ENCODE measurements at regions not wholly inside any gene's neighbourhood (a gene's known extent, or its start where the extent isn't known, plus 50 kb on each side); places are given as distances from the start of the nearest gene placed in this dataset.

- TF ChIP-seq EZH2 (IDR thresholded peaks at IDR 0.05; ENCODE audit: insufficient read depth, poor library complexity, severe bottlenecking) (no peak), EZH2phosphoT487 (IDR thresholded peaks at IDR 0.05; ENCODE audit: insufficient read depth, low read depth) (no peak)
- peak overlapping the region; percentile 4 for H3K4me2 ChIP-seq (ENCODE audit: unreplicated experiment)
- H3K9ac ChIP-seq: peak overlapping the region; percentile 43; the same call in 1 of the 2 replicates
- peak; percentile 63 for DNase-seq
- no peaks in the 10 kb centered on the region for H4K20me1 ChIP-seq (ENCODE audit: insufficient read depth)
- H3K36me3 ChIP-seq (ENCODE audit: low read depth): 0 out of 2 replicates have a peak, but pooled peaks cover 2% of the 10 kb centered on the region
- no peaks in the 10 kb centered on the region for H3K9me3 ChIP-seq (ENCODE audit: low read depth)
- peaks cover 33% of the 10 kb centered on the region for H3F3A ChIP-seq (ENCODE audit: insufficient read depth)
- H3K27me3 ChIP-seq (replicated peaks; ENCODE audit: insufficient read depth): no peaks in the 10 kb centered on the region
- WGBS, 2 experiments (ENCODE audit: low coverage in 1 of 2, low lambda C conversion rate in 2 of 2, missing lambda C conversion rate in 2 of 2): 9 to 14% methylated on average over 5 of the region's 5 CpGs
- H3K79me2 ChIP-seq (ENCODE audit: insufficient read depth): no peaks in the 10 kb centered on the region
- H2AFZ ChIP-seq: 0 out of 2 replicates have a peak overlapping the region, but pooled peaks have one; percentile 0
- H3K4me1 ChIP-seq (ENCODE audit: insufficient read depth): peaks cover 31% of the 10 kb centered on the region
- peak overlapping the region; percentile 7 for H3K27ac ChIP-seq
- in situ Hi-C loops (cut with MboI): no loop called here
- no peaks in the 10 kb centered on the region for H3K9me2 ChIP-seq (ENCODE audit: insufficient read depth)
- no peak overlapping the region for H3K4me3 ChIP-seq
Observed at GRCh38 chr2:216279031-216279430, 93.3 kb downstream of the MARCHF4 start.

GRCh38 chr2:216275890-216276289 lies 96.4 kb downstream of the MARCHF4 start:
- peaks cover 32% of the 10 kb centered on the region for H3K4me1 ChIP-seq (ENCODE audit: insufficient read depth)

GRCh38 chr2:216274194-216274840 lies 98.0 kb downstream of the MARCHF4 start:
- peak; percentile 80 for DNase-seq
- H3K9me2 ChIP-seq (ENCODE audit: insufficient read depth): 0 out of 2 replicates have a peak, but pooled peaks cover 7% of the 10 kb centered on the region
- no peaks in the 10 kb centered on the region for H3K27me3 ChIP-seq (replicated peaks; ENCODE audit: insufficient read depth)
- H3K4me3 ChIP-seq: no peak overlapping the region
- no peaks in the 10 kb centered on the region for H3K79me2 ChIP-seq (ENCODE audit: insufficient read depth)
- no peaks in the 10 kb centered on the region for H4K20me1 ChIP-seq (ENCODE audit: insufficient read depth)
- peaks cover 20% of the 10 kb centered on the region for H3K4me1 ChIP-seq (ENCODE audit: insufficient read depth)
- no peaks in the 10 kb centered on the region for H3K9me3 ChIP-seq (ENCODE audit: low read depth)
- WGBS, 2 experiments (ENCODE audit: low coverage in 1 of 2, low lambda C conversion rate in 2 of 2, missing lambda C conversion rate in 2 of 2): 21 to 34% methylated on average over 4 of the region's 4 CpGs
- peaks cover 18% of the 10 kb centered on the region; the same call in 1 of the 2 replicates for H3F3A ChIP-seq (ENCODE audit: insufficient read depth)
- no peak overlapping the region for H3K9ac ChIP-seq
- H2AFZ ChIP-seq: no peak overlapping the region
- in situ Hi-C loops (cut with MboI): no loop called here
- peaks cover 14% of the 10 kb centered on the region for H3K36me3 ChIP-seq (ENCODE audit: low read depth)
- H3K4me2 ChIP-seq (ENCODE audit: unreplicated experiment): peak overlapping the region; percentile 40
- H3K27ac ChIP-seq: no peak overlapping the region
- no peak for TF ChIP-seq EZH2phosphoT487 (IDR thresholded peaks at IDR 0.05; ENCODE audit: insufficient read depth, low read depth)
- no peak for TF ChIP-seq EZH2 (IDR thresholded peaks at IDR 0.05; ENCODE audit: insufficient read depth, poor library complexity, severe bottlenecking)

More at GRCh38 chr2:216275890-216276289, 96.4 kb downstream of the MARCHF4 start:
- Histone ChIP-seq H3K9me3 (ENCODE audit: low read depth) (no peaks in the 10 kb centered on the region), H3F3A (ENCODE audit: insufficient read depth) (peaks cover 33% of the 10 kb centered on the region), H3K36me3 (ENCODE audit: low read depth) (peaks cover 16% of the 10 kb centered on the region), H3K79me2 (ENCODE audit: insufficient read depth) (no peaks in the 10 kb centered on the region), H3K9ac (no peak overlapping the region), H2AFZ (no peak overlapping the region), H3K9me2 (ENCODE audit: insufficient read depth) (0 out of 2 replicates have a peak, but pooled peaks cover 6% of the 10 kb centered on the region), H3K27ac (no peak overlapping the region), H3K27me3 (replicated peaks; ENCODE audit: insufficient read depth) (no peaks in the 10 kb centered on the region), H3K4me3 (no peak overlapping the region), H4K20me1 (ENCODE audit: insufficient read depth) (no peaks in the 10 kb centered on the region), H3K4me2 (ENCODE audit: unreplicated experiment) (no peak overlapping the region)
- no peak for TF ChIP-seq EZH2 (IDR thresholded peaks at IDR 0.05; ENCODE audit: insufficient read depth, poor library complexity, severe bottlenecking)
- DNase-seq: no peak
- WGBS, 2 experiments (ENCODE audit: low coverage in 1 of 2, low lambda C conversion rate in 2 of 2, missing lambda C conversion rate in 2 of 2): 91 to 97% methylated on average over 2 of the region's 2 CpGs
- in situ Hi-C loops (cut with MboI): no loop called here

GRCh38 chr2:216261042-216261537 lies 111.2 kb downstream of the MARCHF4 start:
- no peak overlapping the region for H3K4me2 ChIP-seq (ENCODE audit: unreplicated experiment)
- TF ChIP-seq EZH2phosphoT487 (IDR thresholded peaks at IDR 0.05; ENCODE audit: insufficient read depth, low read depth): no peak
- no peak for TF ChIP-seq EZH2 (IDR thresholded peaks at IDR 0.05; ENCODE audit: insufficient read depth, poor library complexity, severe bottlenecking)
- in situ Hi-C loops (cut with MboI): no loop called here
- H3K27ac ChIP-seq: no peak overlapping the region
- H3K27me3 ChIP-seq (replicated peaks; ENCODE audit: insufficient read depth): no peaks in the 10 kb centered on the region
- no peaks in the 10 kb centered on the region for H3K9me3 ChIP-seq (ENCODE audit: low read depth)
- H4K20me1 ChIP-seq (ENCODE audit: insufficient read depth): no peaks in the 10 kb centered on the region
- no peak overlapping the region for H3K4me3 ChIP-seq
- no peaks in the 10 kb centered on the region for H3K36me3 ChIP-seq (ENCODE audit: low read depth)
- DNase-seq: no peak
- H3K4me1 ChIP-seq (ENCODE audit: insufficient read depth): no peaks in the 10 kb centered on the region
- no peak overlapping the region for H2AFZ ChIP-seq
- 98 to 99% methylated on average over 6 of the region's 6 CpGs for WGBS, 2 experiments (ENCODE audit: low coverage in 1 of 2, low lambda C conversion rate in 2 of 2, missing lambda C conversion rate in 2 of 2)
- no peaks in the 10 kb centered on the region for H3F3A ChIP-seq (ENCODE audit: insufficient read depth)
- H3K9me2 ChIP-seq (ENCODE audit: insufficient read depth): no peaks in the 10 kb centered on the region
- no peaks in the 10 kb centered on the region for H3K79me2 ChIP-seq (ENCODE audit: insufficient read depth)
- H3K9ac ChIP-seq: no peak overlapping the region
